GM19455 (cell line): ENCODE measurements at regions not wholly inside any gene's neighbourhood (a gene's known extent, or its start where the extent isn't known, plus 50 kb on each side); places are given as distances from the start of the nearest gene placed in this dataset.
"Not testable (repeated sequence)": the region's sequence is repeated elsewhere in the genome, so short reads cannot be mapped to it uniquely, and the experiment has no call there.

Experiments
- ATAC-seq: cut with Tn5 transposase; IDR thresholded peaks from one replicate; pipeline ENCODE4 v1.9.1; 2021; ENCODE audit not compliant: unreplicated experiment

DNA sequence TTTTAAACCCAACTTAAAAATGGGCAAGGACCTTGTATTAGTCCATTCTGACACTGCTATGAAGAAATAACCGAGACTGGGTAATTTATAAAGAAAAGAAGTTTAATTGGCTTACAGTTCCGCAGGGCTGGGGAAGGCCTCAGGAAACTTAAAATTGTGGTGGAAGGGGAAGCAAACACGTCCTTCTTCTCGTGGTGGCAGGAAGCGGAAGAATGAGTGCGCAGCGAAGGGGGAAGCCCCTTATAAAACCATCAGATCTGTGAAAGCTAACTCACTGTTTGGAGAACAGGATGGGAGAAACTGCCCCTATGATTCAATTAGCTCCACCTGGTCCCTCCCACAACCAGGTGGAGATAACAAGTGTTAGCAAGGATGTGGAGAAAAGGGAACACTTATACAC is 237.7 kb downstream of the SEC16B start:
- ATAC-seq: no peak

DNA sequence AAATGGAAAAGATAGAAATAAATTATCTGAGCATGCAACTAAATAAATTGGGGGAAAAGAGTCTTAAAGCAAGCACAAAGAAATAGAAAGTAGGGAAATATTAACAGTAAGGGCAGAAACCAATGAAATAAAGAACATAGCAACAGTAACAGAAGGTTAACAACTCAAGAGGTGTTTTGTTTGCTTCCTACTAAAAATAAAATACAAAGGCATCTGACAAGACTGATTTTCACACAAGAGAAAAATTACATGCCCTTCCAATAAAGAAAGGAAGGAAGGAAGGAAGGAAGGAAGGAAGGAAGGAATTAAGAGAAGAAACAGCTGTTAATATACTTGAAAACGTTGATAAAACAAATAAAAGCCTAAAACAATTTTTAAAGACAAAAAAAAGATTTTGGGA is 240.2 kb downstream of the SEC16B start:
- ATAC-seq: no peak

DNA sequence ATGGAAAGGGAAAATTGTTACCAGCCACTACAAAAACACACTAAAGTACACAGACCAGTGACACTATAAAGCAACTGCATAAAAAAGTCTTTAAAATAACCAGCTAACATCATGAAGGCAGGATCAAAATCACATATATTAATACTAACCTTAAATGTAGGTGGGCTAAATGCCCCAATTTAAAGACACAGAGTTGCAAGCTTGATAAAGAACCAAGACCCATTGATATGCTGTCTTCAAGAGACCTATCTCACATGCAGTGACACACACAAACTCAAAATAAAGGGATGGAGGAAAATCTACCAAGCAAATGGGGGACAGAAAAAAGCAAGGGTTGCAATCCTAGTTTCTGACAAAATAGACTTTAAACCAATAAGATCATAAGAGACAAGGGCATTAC is 246.3 kb downstream of the SEC16B start:
- no peak for ATAC-seq

DNA sequence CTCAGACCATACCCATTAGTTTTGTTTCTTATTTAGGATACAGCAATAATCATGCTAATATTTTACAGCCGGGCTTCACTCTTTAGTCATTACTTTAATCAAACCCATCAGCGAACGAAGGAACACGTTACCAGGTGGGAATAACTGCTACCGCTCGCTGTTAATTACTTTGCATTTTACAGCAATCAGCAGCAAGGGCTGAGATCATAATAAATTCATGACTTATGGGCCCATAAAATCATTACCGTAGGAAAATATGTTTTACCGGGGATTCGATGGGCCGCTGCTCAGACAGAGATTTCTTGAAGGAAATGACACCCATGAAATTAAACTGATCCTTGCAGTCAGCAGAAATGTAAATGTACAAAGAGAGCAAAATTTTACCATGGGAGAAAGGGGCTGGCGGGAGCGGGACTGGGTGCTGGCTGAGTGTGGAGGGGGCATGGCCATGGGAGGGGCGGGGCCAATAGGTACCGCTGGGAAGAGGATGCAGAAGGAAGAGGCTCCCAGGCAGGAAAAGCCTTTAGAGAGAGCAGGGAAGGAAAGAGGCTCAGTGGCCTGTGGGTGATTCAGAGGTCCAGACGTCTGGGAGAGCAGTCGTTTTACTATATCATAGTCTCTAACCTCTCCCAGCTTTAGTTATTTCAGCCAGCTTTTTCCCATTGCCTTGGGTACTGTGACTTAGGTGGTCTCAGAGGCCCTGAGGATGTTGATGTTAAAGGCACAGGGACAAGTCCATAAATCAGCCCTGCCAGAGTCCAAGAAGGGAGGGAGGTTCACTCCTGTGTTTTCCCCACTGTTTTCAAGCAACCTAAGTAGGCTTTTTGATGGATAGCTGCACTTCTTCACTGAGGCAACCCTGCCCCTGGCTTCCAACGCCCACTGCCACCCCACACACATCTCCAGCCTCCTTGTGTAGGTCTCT is 258.9 kb downstream of the SEC16B start:
- ATAC-seq: no peak

DNA sequence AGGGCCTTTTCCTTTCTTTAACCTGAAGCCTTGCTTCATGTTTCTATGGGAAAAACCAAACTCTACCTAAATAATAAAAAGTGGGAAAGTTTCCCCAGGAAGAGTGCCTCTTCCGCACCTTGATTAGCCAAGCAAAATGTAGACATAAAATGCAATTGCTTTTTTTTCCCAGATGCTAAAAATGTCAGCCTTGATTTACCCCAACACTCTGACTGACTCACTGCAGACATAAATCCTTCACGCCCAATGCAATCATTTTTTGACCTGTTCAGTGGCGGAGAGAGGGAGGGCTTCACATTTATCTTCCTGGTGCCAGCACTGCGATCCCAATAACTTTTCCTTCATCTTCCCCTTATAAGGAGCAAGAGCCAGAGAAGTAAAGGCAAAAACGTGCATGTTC is 261.5 kb downstream of the SEC16B start:
- no peak for ATAC-seq

DNA sequence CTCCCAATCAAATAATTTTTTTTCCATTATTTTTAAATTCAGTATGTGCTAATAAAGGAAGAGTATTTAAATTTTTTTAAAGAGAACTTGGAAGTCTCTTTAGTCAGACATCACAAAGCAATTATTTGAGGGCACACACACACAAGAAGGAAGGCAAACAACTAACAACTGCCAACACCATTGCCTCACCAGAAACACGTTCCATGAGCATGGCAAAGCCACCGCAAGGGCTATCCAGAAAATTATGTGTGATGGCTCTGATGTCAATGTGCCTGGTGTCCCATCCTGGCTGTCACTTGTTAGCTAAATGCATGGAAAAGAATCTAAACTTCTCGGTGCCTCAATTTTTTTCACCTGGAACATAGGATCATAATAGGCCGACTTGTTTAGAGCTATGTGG is 262.9 kb downstream of the SEC16B start:
- no peak for ATAC-seq

DNA sequence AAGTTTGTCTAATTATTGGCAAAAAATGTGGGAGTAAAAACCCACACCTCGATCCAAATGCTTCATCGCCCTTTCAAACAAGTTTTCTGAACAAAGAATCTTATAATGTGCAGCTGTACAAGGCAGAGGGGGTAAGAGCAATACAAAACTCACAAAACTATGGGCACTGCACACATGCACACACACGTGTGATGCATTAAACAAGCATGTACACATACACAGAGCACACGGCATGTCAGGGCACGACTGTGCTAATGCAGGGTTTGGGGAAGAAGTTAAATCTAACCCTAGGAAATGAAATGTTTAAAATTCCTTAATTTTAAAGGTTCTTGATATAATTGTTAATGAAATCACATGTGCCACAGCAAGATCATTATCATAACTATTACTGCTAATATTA is 264.0 kb downstream of the SEC16B start:
- ATAC-seq: no peak

DNA sequence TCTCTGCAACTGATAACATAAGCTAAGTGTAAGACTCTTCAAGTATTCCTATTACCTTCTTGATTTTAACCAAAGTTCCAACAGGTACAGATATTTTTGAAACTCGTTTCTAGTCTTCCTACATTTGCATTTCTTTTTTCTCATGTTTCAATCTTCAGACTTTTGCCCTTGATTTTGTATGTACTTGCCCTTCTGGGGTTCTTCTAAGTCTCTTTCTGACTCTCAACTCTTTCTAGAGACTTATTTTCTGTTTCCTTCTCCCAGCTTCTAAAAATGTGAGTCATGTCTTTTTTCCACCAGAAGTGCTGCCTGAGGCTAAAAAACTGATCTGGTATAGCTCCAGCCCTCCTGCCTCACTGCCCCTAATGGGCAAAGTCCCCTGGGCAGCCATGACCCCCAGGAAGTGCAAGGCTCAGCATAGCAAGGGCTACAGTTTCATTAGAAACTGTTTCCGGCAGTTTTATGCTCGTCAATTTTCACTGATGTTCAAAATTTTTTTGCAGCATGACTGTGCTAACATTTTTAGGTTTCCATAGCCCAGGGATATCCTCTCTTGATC is 265.9 kb downstream of the SEC16B start:
- ATAC-seq: no peak

DNA sequence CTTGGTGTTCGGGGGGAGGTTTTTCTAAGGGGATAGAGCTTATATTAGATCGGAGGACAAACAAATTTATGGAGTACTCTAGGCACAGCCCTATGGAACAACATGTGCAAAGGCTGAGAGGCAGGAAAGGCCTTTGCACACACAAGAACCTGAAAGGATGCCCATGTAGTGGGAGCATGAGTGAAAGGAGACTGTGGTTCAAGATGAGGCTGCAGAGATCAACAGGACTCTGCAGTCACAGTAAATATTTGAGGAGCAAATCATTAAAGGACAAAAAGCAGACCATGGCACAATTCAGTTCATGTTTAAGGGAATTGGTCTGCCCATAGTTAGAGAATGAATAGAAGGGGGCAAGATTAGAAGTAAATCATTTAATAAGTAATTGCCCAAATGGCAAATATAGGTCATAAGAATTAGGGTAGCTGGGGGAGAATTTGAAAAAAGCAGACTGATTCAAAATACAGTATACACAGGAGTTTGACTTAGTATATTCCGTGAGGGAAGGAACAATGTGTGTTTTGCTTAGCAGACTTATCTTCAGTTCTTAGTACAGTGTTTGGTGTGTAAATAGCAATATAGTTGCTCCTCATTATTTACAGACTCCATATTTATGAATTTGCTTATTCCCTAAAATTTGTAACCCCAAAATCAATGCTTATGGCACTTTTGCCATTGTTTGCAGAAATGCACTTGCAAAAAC is 268.1 kb downstream of the SEC16B start:
- no peak for ATAC-seq

DNA sequence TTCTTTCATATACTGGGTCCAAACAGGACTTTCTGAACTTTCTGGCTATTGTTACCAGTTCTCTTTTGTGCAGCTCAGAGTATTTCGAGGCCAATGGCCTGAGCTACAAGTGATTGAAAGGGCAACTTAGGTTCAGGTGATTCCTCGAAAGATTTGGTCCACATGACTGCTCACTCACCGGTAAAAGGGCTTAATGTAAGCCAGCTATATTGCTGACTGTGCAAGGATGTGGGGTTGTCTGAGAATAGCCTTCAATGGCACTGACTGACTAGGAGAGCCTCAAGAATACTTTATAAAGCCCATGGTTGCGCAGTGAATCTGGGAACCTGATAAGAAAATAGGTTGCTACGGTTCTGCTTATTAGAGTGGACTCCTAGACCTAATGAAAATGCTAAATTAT is 269.0 kb downstream of the SEC16B start:
- ATAC-seq: no peak

DNA sequence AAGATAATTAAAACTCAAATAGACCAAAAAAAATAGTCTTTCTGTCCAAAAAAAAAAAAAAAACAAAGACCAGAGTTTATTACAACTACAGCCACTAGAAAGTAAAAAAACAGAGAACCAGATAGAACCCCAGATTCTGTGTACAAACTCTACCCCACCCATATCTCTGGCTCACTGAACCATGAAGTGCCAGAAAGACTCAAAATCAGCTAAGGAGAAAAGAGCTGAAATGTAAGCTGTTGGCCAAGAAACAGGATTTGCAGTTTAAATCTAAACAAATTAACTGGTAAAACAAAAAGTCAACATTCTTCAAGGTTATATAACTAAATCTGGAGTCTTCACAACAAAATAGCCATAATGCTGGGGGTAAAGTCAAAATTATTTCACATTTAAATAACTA is 278.9 kb downstream of the SEC16B start:
- no peak for ATAC-seq

DNA sequence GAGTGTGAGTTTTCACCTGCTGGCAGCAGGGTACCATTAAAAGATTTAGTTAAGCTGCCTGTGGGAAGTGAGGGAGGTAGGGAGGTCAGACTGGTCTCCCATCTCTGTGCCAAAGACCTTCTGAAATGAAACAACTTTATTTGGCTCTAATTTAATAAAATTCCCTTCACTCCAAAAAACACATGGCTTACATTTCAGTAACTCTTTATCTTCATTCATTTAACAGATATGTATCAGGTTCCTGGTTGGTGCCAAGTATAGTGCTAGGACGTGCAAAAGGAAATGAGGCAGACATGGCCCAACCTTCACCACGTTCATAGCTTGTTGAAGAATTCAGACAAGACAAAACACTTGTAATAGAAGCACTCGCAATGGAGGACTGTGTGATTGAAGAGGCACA is 282.3 kb downstream of the SEC16B start:
- ATAC-seq: no peak

DNA sequence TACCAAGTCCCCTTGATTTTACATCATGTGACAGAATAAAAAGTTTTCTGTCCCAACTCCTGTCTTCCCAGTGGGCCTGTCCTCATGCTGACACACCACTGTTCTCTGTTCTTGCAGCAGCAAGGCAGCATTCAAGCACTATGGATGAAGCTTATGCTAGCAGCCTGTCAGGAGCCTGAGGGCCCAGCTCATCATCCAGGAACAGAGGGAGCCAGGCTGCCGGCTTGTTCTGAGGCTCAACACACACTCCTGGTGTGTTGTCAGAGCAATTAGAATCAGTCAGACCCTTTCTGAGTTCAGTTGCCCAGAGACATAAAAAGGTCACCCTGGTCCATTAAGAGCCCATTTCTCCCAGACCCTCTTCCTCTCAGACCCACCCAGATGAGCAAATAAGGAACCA is 282.9 kb downstream of the SEC16B start:
- ATAC-seq: no peak

DNA sequence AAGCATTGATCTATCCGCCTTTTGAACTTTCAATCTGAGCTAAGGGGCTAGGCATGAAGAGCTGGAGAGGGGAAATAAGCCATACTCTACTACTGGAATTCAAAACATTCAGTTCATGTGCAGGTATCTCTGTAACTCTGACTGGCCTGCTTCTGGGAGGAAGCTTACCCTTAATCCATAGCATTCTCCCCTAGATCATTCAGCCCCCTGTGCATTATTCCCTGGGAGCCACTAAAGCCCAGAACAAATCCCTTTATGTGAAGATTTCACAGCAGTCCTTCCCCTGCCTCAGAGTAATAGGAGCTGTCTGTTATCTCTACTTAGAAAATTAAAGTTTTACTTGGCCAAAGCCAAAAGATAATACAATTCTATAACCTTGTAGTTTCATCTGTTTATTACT is 300.7 kb downstream of the SEC16B start:
- ATAC-seq: no peak

DNA sequence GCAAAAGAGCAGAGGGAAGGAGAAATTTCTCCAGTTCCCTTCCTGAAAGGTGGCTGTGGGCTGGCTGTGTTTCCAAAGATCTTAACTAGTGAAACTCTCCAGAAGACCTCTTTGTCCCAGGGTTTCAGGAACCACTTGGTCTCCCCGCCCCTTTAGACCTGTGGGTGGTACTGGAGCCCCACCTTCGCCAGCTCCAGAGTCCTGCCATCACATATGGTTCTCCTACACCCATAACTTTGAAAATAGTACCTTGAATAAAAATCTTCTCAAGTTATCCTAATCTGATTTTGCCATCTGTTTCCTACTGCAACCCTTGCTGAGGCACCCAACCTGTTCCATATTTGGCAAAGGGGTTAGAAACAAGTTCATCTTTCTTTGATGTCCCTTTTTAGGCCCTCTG is 303.9 kb downstream of the SEC16B start:
- no peak for ATAC-seq

DNA sequence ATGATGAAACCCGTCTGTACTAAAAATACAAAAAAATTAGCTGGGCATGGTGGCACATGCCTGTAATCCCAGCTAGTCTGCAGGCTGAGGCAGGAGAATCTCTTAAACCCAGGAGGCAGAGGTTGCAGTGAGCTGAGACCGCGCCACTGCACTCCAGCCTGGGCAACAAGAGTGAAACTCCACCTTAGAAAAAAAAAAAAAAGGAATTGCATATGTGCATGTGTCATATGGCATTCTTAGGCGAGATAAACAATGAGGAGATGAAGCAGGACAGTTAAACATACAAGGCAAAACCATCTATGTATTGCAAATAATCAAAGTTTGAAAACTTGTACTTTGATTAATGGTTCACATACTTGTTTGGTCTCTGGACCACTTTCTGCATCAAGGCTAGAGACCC is 305.1 kb downstream of the SEC16B start:
- not testable (repeated sequence) for ATAC-seq

DNA sequence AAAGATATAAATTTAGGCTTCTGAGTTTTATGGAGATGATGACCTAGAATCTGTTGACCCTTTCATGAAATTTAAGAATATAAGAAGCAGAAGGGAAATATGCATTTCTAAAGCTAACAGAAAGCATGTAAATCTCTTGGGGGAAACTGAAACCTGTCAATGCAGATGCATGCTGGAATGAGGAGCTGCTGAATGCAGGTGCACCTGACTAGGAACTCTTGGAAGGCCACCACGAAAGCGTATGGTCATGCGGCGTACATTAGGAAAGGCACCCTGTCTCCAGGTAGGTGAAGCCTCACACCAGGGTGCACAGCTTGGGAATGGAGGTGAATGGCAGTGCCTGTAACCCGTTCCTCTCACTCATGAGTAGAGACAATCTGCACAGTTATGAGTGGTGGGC is 309.7 kb downstream of the SEC16B start:
- ATAC-seq: no peak

DNA sequence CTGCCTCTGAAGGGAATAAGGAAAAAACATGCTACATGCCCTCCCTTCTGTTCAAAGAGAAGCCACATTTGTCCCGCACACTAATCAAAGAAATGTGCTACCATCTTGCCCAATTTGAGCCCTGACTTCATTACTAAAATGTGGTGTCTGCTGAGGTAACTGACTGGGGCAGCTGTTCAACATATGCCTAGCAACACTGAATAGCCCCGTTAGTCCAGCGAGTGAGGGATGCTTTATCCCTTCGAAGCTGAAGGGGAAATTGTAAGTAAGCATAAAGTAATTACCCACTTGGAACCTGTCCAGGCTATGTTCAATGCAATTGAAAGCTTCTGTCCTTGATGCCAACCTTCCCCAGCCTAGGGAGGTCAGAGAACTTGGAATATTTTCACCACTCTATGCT is 310.6 kb downstream of the SEC16B start:
- no peak for ATAC-seq

DNA sequence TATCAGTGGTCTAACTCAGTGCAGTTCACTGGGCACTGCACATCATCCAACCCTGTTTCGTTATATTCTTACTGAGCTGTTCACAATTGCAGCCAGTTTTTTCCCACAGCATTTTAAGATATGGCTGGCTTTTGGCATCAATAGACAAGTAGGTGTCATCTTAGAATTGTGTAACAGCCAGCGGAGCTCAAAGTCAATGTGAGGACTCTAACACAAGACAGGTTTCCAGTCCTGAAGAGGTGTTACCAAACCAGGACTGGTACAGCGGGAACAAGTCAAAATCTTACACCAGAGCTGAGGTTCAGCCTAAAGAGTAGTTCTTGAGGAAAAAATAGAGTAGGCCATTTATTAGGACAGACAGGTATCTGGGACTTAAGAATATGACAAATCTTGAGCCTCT is 313.3 kb downstream of the SEC16B start:
- ATAC-seq: no peak

DNA sequence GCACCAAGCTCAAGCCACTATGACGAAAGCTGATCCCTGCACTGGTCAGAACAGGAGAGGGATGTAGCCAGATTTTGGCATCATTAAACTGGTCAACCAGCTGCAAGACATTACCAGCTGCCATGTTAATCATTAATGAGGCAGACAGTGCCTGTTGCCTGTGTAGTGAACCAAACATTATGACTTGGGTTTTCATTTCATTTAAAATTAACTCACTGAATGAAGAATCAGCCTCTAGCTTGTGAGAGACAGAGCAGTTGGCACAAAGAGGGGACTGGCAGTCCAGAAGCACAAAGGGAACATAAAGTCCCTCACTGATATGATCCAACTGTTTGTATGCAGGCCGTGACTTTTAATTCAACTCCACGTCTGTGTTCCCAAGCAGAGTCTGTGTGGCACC is 318.9 kb downstream of the SEC16B start:
- no peak for ATAC-seq

DNA sequence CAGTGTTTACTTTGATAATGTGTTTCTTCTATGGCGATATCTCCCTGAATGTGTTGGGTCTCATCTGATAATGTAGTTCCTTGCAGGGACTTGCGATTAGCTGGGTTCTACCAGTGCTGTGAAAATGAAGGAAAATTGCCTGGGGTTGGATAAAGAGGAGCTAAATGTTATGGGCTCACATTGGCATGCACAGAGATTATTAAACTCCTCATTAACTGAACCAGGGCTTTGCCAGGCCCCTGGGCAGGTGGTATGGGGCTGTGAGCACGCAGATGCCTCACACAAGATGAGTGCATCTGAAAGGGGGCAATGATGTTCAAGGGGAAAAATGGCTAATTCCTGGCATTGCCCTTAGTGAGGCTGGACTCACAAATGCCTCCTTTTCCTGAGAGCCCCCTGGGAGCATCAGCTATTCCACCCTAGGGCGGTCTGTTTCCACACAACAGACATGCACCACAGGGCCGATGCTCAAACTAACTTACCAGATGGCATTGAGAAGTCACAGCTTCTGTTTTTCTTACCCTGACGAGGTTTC is 321.1 kb downstream of the SEC16B start:
- ATAC-seq: no peak

DNA sequence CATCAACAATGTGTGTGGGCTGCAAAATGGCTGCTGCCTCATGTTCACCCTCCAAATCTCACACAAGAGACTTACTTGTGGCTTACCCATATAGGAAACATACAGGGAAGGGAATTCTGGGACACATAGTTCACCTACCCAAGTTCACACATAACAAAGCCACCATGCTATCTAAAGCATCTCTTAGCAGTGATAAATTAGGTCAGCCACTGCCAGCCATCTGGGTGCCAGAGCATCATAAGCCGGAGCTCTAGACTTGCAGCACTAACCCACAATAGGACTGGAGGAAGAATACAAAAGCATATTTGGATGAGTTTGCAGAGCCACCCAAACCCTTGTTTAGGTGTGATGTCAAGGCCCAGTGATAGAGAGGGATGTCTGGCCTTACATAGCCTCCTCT is 321.7 kb downstream of the SEC16B start:
- ATAC-seq: no peak
